GM21619 (cell line): ENCODE measurements at regions not wholly inside any gene's neighbourhood (a gene's known extent, or its start where the extent isn't known, plus 50 kb on each side); places are given as distances from the start of the nearest gene placed in this dataset.

Experiments
- ATAC-seq: cut with Tn5 transposase; IDR thresholded peaks from one replicate; pipeline ENCODE4 v1.9.1; 2021; ENCODE audit not compliant: unreplicated experiment

- ATAC-seq: no peak
Observed at GRCh38 chr5:93320920-93321445, 260.0 kb downstream of the NR2F1-AS1 start.

GRCh38 chr5:93313672-93314071 lies 267.3 kb downstream of the NR2F1-AS1 start:
- no peak for ATAC-seq

GRCh38 chr5:93311881-93312280 lies 269.1 kb downstream of the NR2F1-AS1 start:
- ATAC-seq: no peak

GRCh38 chr5:93307557-93307956 lies 273.5 kb downstream of the NR2F1-AS1 start:
- no peak for ATAC-seq

GRCh38 chr5:93305984-93306383 lies 275.0 kb downstream of the NR2F1-AS1 start:
- ATAC-seq: no peak

- no peak for ATAC-seq
Observed at GRCh38 chr5:93304456-93305250, 276.4 kb downstream of the NR2F1-AS1 start.

- no peak for ATAC-seq
Observed at GRCh38 chr5:93303291-93303691, 277.7 kb downstream of the NR2F1-AS1 start.

- ATAC-seq: no peak
Observed at GRCh38 chr5:93302711-93303110, 278.3 kb downstream of the NR2F1-AS1 start.

- no peak for ATAC-seq
Observed at GRCh38 chr5:93300945-93301344, 280.1 kb downstream of the NR2F1-AS1 start.

GRCh38 chr5:93300309-93300923 lies 280.6 kb downstream of the NR2F1-AS1 start:
- no peak for ATAC-seq

- no peak for ATAC-seq
Observed at GRCh38 chr5:93299681-93300308, 281.2 kb downstream of the NR2F1-AS1 start.

- no peak for ATAC-seq
Observed at GRCh38 chr5:93297116-93297515, 283.9 kb downstream of the NR2F1-AS1 start.

- no peak for ATAC-seq
Observed at GRCh38 chr5:93296338-93296737, 284.7 kb downstream of the NR2F1-AS1 start.

- no peak for ATAC-seq
Observed at GRCh38 chr5:93294996-93295395, 286.0 kb downstream of the NR2F1-AS1 start.

- no peak for ATAC-seq
Observed at GRCh38 chr5:93294199-93294598, 286.8 kb downstream of the NR2F1-AS1 start.

GRCh38 chr5:93289942-93290341 lies 291.1 kb downstream of the NR2F1-AS1 start:
- no peak for ATAC-seq

- no peak for ATAC-seq
Observed at GRCh38 chr5:93285461-93285860, 295.6 kb downstream of the NR2F1-AS1 start.

- ATAC-seq: no peak
Observed at GRCh38 chr5:93281980-93282772, 298.8 kb downstream of the NR2F1-AS1 start.

- no peak for ATAC-seq
Observed at GRCh38 chr5:93280518-93280917, 300.5 kb downstream of the NR2F1-AS1 start.

GRCh38 chr5:93279296-93279963 lies 301.6 kb downstream of the NR2F1-AS1 start:
- ATAC-seq: no peak
